ENCODE measurements at regions not wholly inside any gene's neighbourhood (a gene's known extent, or its start where the extent isn't known, plus 50 kb on each side); places are given as distances from the start of the nearest gene placed in this dataset.
A peak's percentile ranks its signal among the peaks of the same experiment; 100 is the strongest.
"Not testable (repeated sequence)": the region's sequence is repeated elsewhere in the genome, so short reads cannot be mapped to it uniquely, and the experiment has no call there.

GRCh38 chr20:52062452-52063209 is 128.9 kb downstream of the ZFP64 start:
- Mint-ChIP-seq H3K4me1 (no peaks in the 10 kb centered on the region), H3K27me3 (no peaks in the 10 kb centered on the region), H3K4me3 (no peak overlapping the region), H3K27ac (no peak overlapping the region), H3K9me3 (no peaks in the 10 kb centered on the region)
- no peak for DNase-seq
- no peak for ATAC-seq

- DNase-seq, result no peak
- Mint-ChIP-seq H3K27me3 (no peaks in the 10 kb centered on the region), H3K9me3 (peaks cover 8 to 9% of the 10 kb centered on the region in 2 donors), H3K4me1 (no peaks in the 10 kb centered on the region), H3K27ac (peak overlapping the region in 1 of 2 donors; percentile 57), H3K4me3 (no peak overlapping the region)
- ATAC-seq, result no peak
Observed at GRCh38 chr20:52060794-52061714, 130.5 kb downstream of the ZFP64 start.

- H3K4me3 Mint-ChIP-seq, H3K27me3 Mint-ChIP-seq, H3K4me1 Mint-ChIP-seq, DNase-seq, H3K27ac Mint-ChIP-seq, ATAC-seq: not testable (repeated sequence)
- peaks cover 13 to 18% of the 10 kb centered on the region in 2 donors for H3K9me3 Mint-ChIP-seq
Observed at GRCh38 chr20:52057133-52057532, 134.4 kb downstream of the ZFP64 start.

- DNase-seq (no peak), ATAC-seq (no peak)
- Mint-ChIP-seq H3K27ac (no peak overlapping the region), H3K9me3 (peaks cover 13 to 18% of the 10 kb centered on the region in 2 donors), H3K4me1 (no peaks in the 10 kb centered on the region), H3K27me3 (no peaks in the 10 kb centered on the region), H3K4me3 (no peak overlapping the region)
Observed at GRCh38 chr20:52056203-52057062, 135.1 kb downstream of the ZFP64 start.

GRCh38 chr20:52054123-52054522 is 137.5 kb downstream of the ZFP64 start:
- H3K4me3 Mint-ChIP-seq, result no peak overlapping the region
- ATAC-seq (peak; percentile 72), DNase-seq (no peak)
- no peak overlapping the region for H3K27ac Mint-ChIP-seq
- no peaks in the 10 kb centered on the region for H3K27me3 Mint-ChIP-seq
- peaks cover 13 to 18% of the 10 kb centered on the region in 2 donors for H3K9me3 Mint-ChIP-seq
- peaks cover 13% of the 10 kb centered on the region for H3K4me1 Mint-ChIP-seq

GRCh38 chr20:52049001-52049731 is 142.4 kb downstream of the ZFP64 start:
- ATAC-seq (no peak), DNase-seq (no peak)
- H3K9me3 Mint-ChIP-seq, result no peaks in the 10 kb centered on the region
- H3K27ac Mint-ChIP-seq, result peak overlapping the region in 1 of 2 donors; percentile 79
- H3K27me3 Mint-ChIP-seq, result no peaks in the 10 kb centered on the region
- peak overlapping the region in 1 of 2 donors; percentile 63 for H3K4me3 Mint-ChIP-seq
- peaks cover 45% of the 10 kb centered on the region for H3K4me1 Mint-ChIP-seq

- Mint-ChIP-seq H3K27ac (peak overlapping the region; percentile 27 to 78), H3K9me3 (no peaks in the 10 kb centered on the region), H3K4me1 (peaks cover 45% of the 10 kb centered on the region), H3K27me3 (no peaks in the 10 kb centered on the region), H3K4me3 (peak overlapping the region; percentile 63 to 64)
- ATAC-seq (peak; percentile 95), DNase-seq (peak; percentile 58 to 79)
Observed at GRCh38 chr20:52047811-52048764, 143.5 kb downstream of the ZFP64 start.

GRCh38 chr20:52041966-52042365 is 149.6 kb downstream of the ZFP64 start:
- H3K27me3 Mint-ChIP-seq, result no peaks in the 10 kb centered on the region
- H3K4me1 Mint-ChIP-seq, result peaks cover 11% of the 10 kb centered on the region
- no peak for ATAC-seq
- H3K9me3 Mint-ChIP-seq, result no peaks in the 10 kb centered on the region
- H3K27ac Mint-ChIP-seq, result no peak overlapping the region
- DNase-seq, result no peak
- no peak overlapping the region for H3K4me3 Mint-ChIP-seq

GRCh38 chr20:52039790-52040189 is 151.8 kb downstream of the ZFP64 start:
- H3K4me1 Mint-ChIP-seq, result no peaks in the 10 kb centered on the region
- no peak overlapping the region for H3K4me3 Mint-ChIP-seq
- ATAC-seq (no peak), DNase-seq (no peak)
- H3K27ac Mint-ChIP-seq, result no peak overlapping the region
- no peaks in the 10 kb centered on the region for H3K27me3 Mint-ChIP-seq
- H3K9me3 Mint-ChIP-seq, result no peaks in the 10 kb centered on the region

GRCh38 chr20:52038632-52039031 is 152.9 kb downstream of the ZFP64 start:
- not testable (repeated sequence) for ATAC-seq, H3K9me3 Mint-ChIP-seq, H3K27ac Mint-ChIP-seq, H3K27me3 Mint-ChIP-seq, DNase-seq, H3K4me1 Mint-ChIP-seq, H3K4me3 Mint-ChIP-seq

- DNase-seq, result no peak
- ATAC-seq, result no peak
- H3K4me3 Mint-ChIP-seq, result no peak overlapping the region
- H3K27me3 Mint-ChIP-seq, result no peaks in the 10 kb centered on the region
- H3K4me1 Mint-ChIP-seq, result peaks cover 4% of the 10 kb centered on the region
- no peaks in the 10 kb centered on the region for H3K9me3 Mint-ChIP-seq
- no peak overlapping the region for H3K27ac Mint-ChIP-seq
Observed at GRCh38 chr20:52037370-52037769, 154.2 kb downstream of the ZFP64 start.

GRCh38 chr20:52035977-52036376 is 155.6 kb downstream of the ZFP64 start:
- no peak overlapping the region for H3K4me3 Mint-ChIP-seq

GRCh38 chr20:52035498-52035897 is 156.1 kb downstream of the ZFP64 start:
- no peaks in the 10 kb centered on the region for H3K27me3 Mint-ChIP-seq
- ATAC-seq, result no peak
- peak overlapping the region in 1 of 2 donors; percentile 84 for H3K27ac Mint-ChIP-seq

More at GRCh38 chr20:52035977-52036376, 155.6 kb downstream of the ZFP64 start:
- Mint-ChIP-seq H3K27ac (no peak overlapping the region), H3K4me1 (peaks cover 17% of the 10 kb centered on the region), H3K9me3 (no peaks in the 10 kb centered on the region), H3K27me3 (no peaks in the 10 kb centered on the region)
- DNase-seq (no peak), ATAC-seq (no peak)

GRCh38 chr20:52034581-52034980 is 157.0 kb downstream of the ZFP64 start:
- no peak overlapping the region for H3K4me3 Mint-ChIP-seq
- H3K27me3 Mint-ChIP-seq, result no peaks in the 10 kb centered on the region
- ATAC-seq (no peak), DNase-seq (no peak)
- no peak overlapping the region for H3K27ac Mint-ChIP-seq
- peaks cover 24% of the 10 kb centered on the region for H3K4me1 Mint-ChIP-seq
- H3K9me3 Mint-ChIP-seq, result no peaks in the 10 kb centered on the region

More at GRCh38 chr20:52035498-52035897, 156.1 kb downstream of the ZFP64 start:
- Mint-ChIP-seq H3K9me3 (no peaks in the 10 kb centered on the region), H3K4me3 (no peak overlapping the region), H3K4me1 (peaks cover 22% of the 10 kb centered on the region)
- DNase-seq, result no peak

All from stimulated activated naive CD8-positive, alpha-beta T cell treated with anti-CD3 and anti-CD28 coated beads, Interleukin-15, amount 100 ng/mL, for 72 hours (primary cell).